IPS DF 6.9 (cell line): ENCODE measurements at regions not wholly inside any gene's neighbourhood (a gene's known extent, or its start where the extent isn't known, plus 50 kb on each side); places are given as distances from the start of the nearest gene placed in this dataset.
"Not testable (repeated sequence)": the region's sequence is repeated elsewhere in the genome, so short reads cannot be mapped to it uniquely, and the experiment has no call there.

ENCODE experiments used
- DNase-seq: peaks from one replicate; pipeline ENCODE4 v3.0.0-alpha.2; 2013; ENCODE audit warnings: low read depth, low spot score
- H3K27ac ChIP-seq: one replicate; pipeline ENCODE4 v1.5.1; 2013; ENCODE audit warnings: low read length, control low read depth
- H3K27me3 ChIP-seq: 2 replicates; pipeline ENCODE4 v1.6.1; 2013; ENCODE audit warnings: mild to moderate bottlenecking, low read length; ENCODE audit not compliant: control insufficient read depth, insufficient read depth
- H3K36me3 ChIP-seq: 2 replicates; pipeline ENCODE4 v1.6.1; 2013; ENCODE audit warnings: low read length; ENCODE audit not compliant: control insufficient read depth, insufficient read depth
- H3K4me1 ChIP-seq: 2 replicates; pipeline ENCODE4 v1.6.1; 2013; ENCODE audit warnings: low read length; ENCODE audit not compliant: control insufficient read depth, insufficient read depth
- H3K4me3 ChIP-seq: 2 replicates; pipeline ENCODE4 v1.5.1; 2013; ENCODE audit warnings: mild to moderate bottlenecking, low read length
- H3K9me3 ChIP-seq: 2 replicates; pipeline ENCODE4 v1.6.1; 2013; ENCODE audit warnings: low read length, inconsistent platforms; ENCODE audit not compliant: control insufficient read depth, insufficient read depth
- WGBS: extraction: QIAGEN DNeasy Blood & Tissue Kit; methylation state at CpG from one replicate; pipeline ENCODE4 v1.1.7; 2013; ENCODE audit warnings: mixed read lengths, missing lambda C conversion rate; ENCODE audit not compliant: insufficient read length, insufficient coverage; 5-methylcytosine and 5-hydroxymethylcytosine counted together

GRCh38 chr2:104936527-104936926 is 82.6 kb downstream of the POU3F3 start:
- Histone ChIP-seq H3K27ac (no peak overlapping the region), H3K9me3 (no peaks in the 10 kb centered on the region), H3K4me3 (no peak overlapping the region), H3K27me3 (no peaks in the 10 kb centered on the region), H3K4me1 (no peaks in the 10 kb centered on the region), H3K36me3 (no peaks in the 10 kb centered on the region)
- no CpG with 5 or more reads among the region's 4 CpGs for WGBS
- DNase-seq, result no peak

- H3K27me3 ChIP-seq, result no peaks in the 10 kb centered on the region
- H3K27ac ChIP-seq, result no peak overlapping the region
- no peaks in the 10 kb centered on the region for H3K9me3 ChIP-seq
- DNase-seq, result no peak
- H3K4me3 ChIP-seq, result no peak overlapping the region
- H3K4me1 ChIP-seq, result no peaks in the 10 kb centered on the region
- WGBS, result no CpG with 5 or more reads among the region's 10 CpGs
- no peaks in the 10 kb centered on the region for H3K36me3 ChIP-seq
Observed at GRCh38 chr2:104938231-104938941, 84.5 kb downstream of the POU3F3 start.

GRCh38 chr2:104939570-104940217 is 85.8 kb downstream of the POU3F3 start:
- no peak overlapping the region for H3K4me3 ChIP-seq
- no peak for DNase-seq
- no peak overlapping the region for H3K27ac ChIP-seq
- WGBS, result no CpG with 5 or more reads among the region's 11 CpGs
- no peaks in the 10 kb centered on the region for H3K36me3 ChIP-seq
- no peaks in the 10 kb centered on the region for H3K9me3 ChIP-seq
- H3K4me1 ChIP-seq, result no peaks in the 10 kb centered on the region
- no peaks in the 10 kb centered on the region for H3K27me3 ChIP-seq

GRCh38 chr2:104944495-104944894 is 90.6 kb downstream of the POU3F3 start:
- Histone ChIP-seq H3K4me1 (no peaks in the 10 kb centered on the region; the same call in 1 of the 2 replicates), H3K36me3 (no peaks in the 10 kb centered on the region), H3K27ac (no peak overlapping the region), H3K27me3 (no peaks in the 10 kb centered on the region), H3K4me3 (no peak overlapping the region), H3K9me3 (no peaks in the 10 kb centered on the region)
- no peak for DNase-seq
- no CpG with 5 or more reads among the region's 1 CpG for WGBS

GRCh38 chr2:104945121-104945520 is 91.2 kb downstream of the POU3F3 start:
- Histone ChIP-seq H3K4me1 (no peaks in the 10 kb centered on the region; the same call in 1 of the 2 replicates), H3K27me3 (no peaks in the 10 kb centered on the region), H3K9me3 (no peaks in the 10 kb centered on the region), H3K36me3 (no peaks in the 10 kb centered on the region), H3K4me3 (no peak overlapping the region), H3K27ac (no peak overlapping the region)
- WGBS, result no CpG with 5 or more reads among the region's 5 CpGs
- no peak for DNase-seq

GRCh38 chr2:104945866-104946265 is 92.0 kb downstream of the POU3F3 start:
- DNase-seq, result no peak
- WGBS, result no CpG with 5 or more reads among the region's 3 CpGs
- Histone ChIP-seq H3K4me1 (no peaks in the 10 kb centered on the region; the same call in 1 of the 2 replicates), H3K27ac (no peak overlapping the region), H3K27me3 (no peaks in the 10 kb centered on the region), H3K4me3 (no peak overlapping the region), H3K9me3 (no peaks in the 10 kb centered on the region), H3K36me3 (no peaks in the 10 kb centered on the region)

GRCh38 chr2:104947456-104947855 is 90.4 kb upstream of the MRPS9 start:
- H3K9me3 ChIP-seq, H3K36me3 ChIP-seq, H3K27ac ChIP-seq, H3K4me1 ChIP-seq, DNase-seq, H3K27me3 ChIP-seq, H3K4me3 ChIP-seq: not testable (repeated sequence)
- no CpG with 5 or more reads among the region's 7 CpGs for WGBS

- H3K4me1 ChIP-seq, result no peaks in the 10 kb centered on the region; the same call in 1 of the 2 replicates
- H3K36me3 ChIP-seq, result no peaks in the 10 kb centered on the region
- H3K4me3 ChIP-seq, result no peak overlapping the region
- no peak overlapping the region for H3K27ac ChIP-seq
- no peak for DNase-seq
- no peaks in the 10 kb centered on the region for H3K9me3 ChIP-seq
- no CpG with 5 or more reads among the region's 4 CpGs for WGBS
- no peaks in the 10 kb centered on the region for H3K27me3 ChIP-seq
Observed at GRCh38 chr2:104952976-104953375, 84.9 kb upstream of the MRPS9 start.

GRCh38 chr2:104965900-104966299 is 72.0 kb upstream of the MRPS9 start:
- Histone ChIP-seq H3K36me3 (no peaks in the 10 kb centered on the region), H3K27ac (no peak overlapping the region), H3K27me3 (no peaks in the 10 kb centered on the region), H3K9me3 (no peaks in the 10 kb centered on the region), H3K4me1 (peaks cover 2% of the 10 kb centered on the region; the same call in 1 of the 2 replicates), H3K4me3 (no peak overlapping the region)
- no peak for DNase-seq

GRCh38 chr2:104969564-104969963 is 68.3 kb upstream of the MRPS9 start:
- DNase-seq, result no peak
- Histone ChIP-seq H3K27me3 (no peaks in the 10 kb centered on the region), H3K4me1 (peaks cover 2% of the 10 kb centered on the region; the same call in 1 of the 2 replicates), H3K9me3 (no peaks in the 10 kb centered on the region), H3K4me3 (no peak overlapping the region), H3K36me3 (no peaks in the 10 kb centered on the region), H3K27ac (no peak overlapping the region)
- WGBS, result no CpG with 5 or more reads among the region's 3 CpGs

- DNase-seq, result no peak
- H3K4me3 ChIP-seq, result no peak overlapping the region
- no CpG with 5 or more reads among the region's 3 CpGs for WGBS
Observed at GRCh38 chr2:104975371-104975770, 62.5 kb upstream of the MRPS9 start.

More at GRCh38 chr2:104975371-104975770, 62.5 kb upstream of the MRPS9 start:
- H3K27ac ChIP-seq, result no peak overlapping the region
- H3K4me1 ChIP-seq, result no peaks in the 10 kb centered on the region
- no peaks in the 10 kb centered on the region for H3K36me3 ChIP-seq
- no peaks in the 10 kb centered on the region for H3K9me3 ChIP-seq
- H3K27me3 ChIP-seq, result no peaks in the 10 kb centered on the region
